LNCaP clone FGC (cell line): ENCODE measurements at regions not wholly inside any gene's neighbourhood (a gene's known extent, or its start where the extent isn't known, plus 50 kb on each side); places are given as distances from the start of the nearest gene placed in this dataset.

Source experiments
- DNase-seq: peaks from one replicate; pipeline ENCODE4 v3.0.0-alpha.2; 2011; ENCODE audit warnings: low read depth
- H3K4me3 ChIP-seq: 2 replicates; pipeline ENCODE4 v1.5.1; 2011; ENCODE audit warnings: mild to moderate bottlenecking, low read depth, low read length, control low read depth
- TF ChIP-seq, protein P1 (sequence below): IDR thresholded peaks from 2 replicates; pipeline ENCODE4 v1.5.1; 2012; ENCODE audit warnings: mild to moderate bottlenecking; ENCODE audit not compliant: control insufficient read depth, insufficient read depth; ENCODE audit errors: extremely low read depth

DNA sequence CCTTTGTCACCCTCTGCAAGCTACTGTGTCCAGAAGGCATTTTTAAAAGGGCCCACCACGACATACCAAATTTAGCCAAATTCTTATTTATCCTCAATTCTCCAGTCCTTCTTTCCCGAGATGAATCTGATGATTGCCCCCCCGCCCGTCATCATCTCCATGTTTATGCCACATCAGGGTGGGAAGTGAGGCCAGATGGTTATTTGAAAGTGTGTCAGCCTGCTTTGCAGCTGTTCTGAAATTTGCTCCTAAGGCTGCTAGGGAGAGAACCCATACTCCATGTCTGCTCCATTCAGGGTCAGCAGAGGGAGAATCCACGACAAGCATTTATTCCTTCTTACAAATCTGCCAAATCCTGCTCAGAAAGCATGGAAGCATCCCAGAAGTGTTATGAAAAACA lies 337.8 kb downstream of the ADAMTS20 start:
- DNase-seq: no peak
- TF ChIP-seq, protein P1, sequence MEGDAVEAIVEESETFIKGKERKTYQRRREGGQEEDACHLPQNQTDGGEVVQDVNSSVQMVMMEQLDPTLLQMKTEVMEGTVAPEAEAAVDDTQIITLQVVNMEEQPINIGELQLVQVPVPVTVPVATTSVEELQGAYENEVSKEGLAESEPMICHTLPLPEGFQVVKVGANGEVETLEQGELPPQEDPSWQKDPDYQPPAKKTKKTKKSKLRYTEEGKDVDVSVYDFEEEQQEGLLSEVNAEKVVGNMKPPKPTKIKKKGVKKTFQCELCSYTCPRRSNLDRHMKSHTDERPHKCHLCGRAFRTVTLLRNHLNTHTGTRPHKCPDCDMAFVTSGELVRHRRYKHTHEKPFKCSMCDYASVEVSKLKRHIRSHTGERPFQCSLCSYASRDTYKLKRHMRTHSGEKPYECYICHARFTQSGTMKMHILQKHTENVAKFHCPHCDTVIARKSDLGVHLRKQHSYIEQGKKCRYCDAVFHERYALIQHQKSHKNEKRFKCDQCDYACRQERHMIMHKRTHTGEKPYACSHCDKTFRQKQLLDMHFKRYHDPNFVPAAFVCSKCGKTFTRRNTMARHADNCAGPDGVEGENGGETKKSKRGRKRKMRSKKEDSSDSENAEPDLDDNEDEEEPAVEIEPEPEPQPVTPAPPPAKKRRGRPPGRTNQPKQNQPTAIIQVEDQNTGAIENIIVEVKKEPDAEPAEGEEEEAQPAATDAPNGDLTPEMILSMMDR: no peak
- H3K4me3 ChIP-seq: no peak overlapping the region

DNA sequence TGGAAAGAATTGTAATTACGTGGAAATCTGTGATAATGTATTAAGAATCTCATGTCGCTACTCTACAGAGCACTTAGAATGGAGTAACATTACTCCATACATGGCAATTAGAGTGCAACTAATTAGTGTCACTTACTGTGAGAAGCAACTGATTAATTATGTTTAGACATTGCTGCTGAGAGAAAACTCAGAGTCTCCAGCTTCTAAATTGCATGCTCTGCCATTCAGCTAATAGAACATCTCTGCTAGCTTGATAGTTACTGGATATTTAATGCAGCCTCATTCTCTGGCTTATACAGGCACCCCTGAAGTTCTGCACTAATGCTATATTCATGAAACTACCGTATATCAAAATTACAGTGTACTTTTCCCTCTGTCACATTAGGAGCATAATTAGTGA lies 338.4 kb downstream of the ADAMTS20 start:
- H3K4me3 ChIP-seq: no peak overlapping the region
- no peak for DNase-seq

DNA sequence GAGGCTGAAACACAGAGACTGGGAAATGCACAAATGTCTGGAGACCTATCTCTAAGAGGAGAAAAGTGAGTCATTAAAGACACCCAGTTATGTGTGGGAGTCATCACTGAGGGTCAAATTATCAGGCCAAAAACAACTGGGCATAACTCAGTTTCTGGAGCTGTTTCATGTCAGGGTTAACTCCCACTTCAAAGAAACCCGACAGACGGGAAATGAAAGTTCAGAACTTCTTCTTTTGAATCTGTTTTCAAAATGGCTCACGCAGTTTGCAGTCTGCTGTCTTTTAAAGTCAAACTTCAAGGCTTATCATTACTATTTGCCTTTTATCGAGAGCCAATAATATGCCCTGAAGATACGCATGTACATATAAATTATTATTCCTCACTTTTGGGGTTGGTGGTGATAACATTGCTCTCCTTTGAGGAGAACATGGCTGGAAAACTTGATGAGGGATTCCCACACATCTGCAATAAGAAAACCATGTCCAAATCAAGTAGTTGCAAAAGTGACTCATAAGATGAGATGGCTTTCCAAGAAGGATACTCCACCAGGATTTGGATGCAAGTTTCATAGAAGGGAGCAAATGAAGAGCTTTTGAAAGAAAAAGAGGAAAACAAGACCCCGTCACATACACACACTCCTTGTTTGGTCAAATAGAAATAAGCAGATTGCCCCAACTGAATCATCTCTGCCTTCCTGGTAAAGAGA lies 341.4 kb downstream of the ADAMTS20 start:
- no peak overlapping the region for H3K4me3 ChIP-seq
- TF ChIP-seq, protein P1: no peak
- no peak for DNase-seq

More for the DNA sequence above, 338.4 kb downstream of the ADAMTS20 start:
- TF ChIP-seq, protein P1: no peak

DNA sequence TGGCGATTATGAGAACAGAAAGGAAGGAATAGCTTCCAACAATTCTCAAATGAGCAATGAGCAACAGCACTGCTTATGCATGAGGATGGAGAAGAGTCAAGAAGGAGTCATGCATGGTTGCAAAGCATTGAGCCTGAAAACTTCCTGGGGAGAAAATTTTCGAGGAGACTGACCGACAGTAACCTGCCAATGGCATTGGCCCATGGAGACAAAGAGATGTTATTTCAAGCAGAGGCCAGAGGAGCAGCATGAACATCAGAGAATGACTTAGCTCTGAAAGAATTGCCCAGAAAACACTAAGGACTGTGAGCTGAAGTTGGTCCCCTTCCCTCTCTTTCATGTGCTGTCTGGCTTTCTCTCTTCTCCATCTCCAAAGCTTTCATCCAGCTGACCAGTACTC lies 343.4 kb downstream of the ADAMTS20 start:
- TF ChIP-seq, protein P1: no peak
- H3K4me3 ChIP-seq: no peak overlapping the region
- DNase-seq: no peak

DNA sequence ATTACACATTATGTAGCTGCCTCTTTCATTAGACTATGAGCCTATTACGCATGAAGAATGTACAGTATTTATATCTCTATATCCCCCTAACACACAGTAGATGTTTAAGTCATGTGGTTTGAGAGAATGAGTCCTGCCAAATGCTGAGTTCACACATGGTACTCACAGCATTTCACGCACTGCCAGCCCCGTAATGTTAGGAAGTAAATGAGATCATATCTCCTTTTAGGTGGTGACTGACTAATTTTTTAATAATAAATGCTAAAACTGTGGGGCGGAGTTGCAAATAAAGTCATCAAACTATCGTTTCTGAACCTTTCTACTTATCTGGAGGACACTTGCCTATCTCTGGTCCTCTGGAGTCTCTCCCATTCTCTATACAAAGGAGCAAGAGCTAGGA lies 343.8 kb downstream of the ADAMTS20 start:
- H3K4me3 ChIP-seq: no peak overlapping the region
- TF ChIP-seq, protein P1: no peak
- DNase-seq: no peak

DNA sequence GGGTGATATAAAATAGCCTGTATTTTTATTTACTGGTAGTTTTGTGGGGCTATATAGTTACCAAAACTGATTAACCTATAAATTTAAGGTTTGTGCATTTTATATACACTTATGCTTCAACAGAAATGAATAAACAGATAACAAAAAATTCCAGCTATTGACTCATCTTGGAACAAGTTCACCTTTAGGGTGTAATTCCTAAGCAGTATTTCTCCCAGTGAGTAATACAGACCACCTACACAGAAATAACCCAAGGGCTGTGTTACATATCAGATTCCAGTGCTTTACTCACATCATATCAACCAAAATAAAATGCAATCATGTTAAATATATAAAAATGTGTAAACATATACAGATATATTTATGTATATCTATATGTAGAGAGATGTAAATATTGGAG lies 345.6 kb downstream of the ADAMTS20 start:
- DNase-seq: no peak
- TF ChIP-seq, protein P1: no peak
- no peak overlapping the region for H3K4me3 ChIP-seq

DNA sequence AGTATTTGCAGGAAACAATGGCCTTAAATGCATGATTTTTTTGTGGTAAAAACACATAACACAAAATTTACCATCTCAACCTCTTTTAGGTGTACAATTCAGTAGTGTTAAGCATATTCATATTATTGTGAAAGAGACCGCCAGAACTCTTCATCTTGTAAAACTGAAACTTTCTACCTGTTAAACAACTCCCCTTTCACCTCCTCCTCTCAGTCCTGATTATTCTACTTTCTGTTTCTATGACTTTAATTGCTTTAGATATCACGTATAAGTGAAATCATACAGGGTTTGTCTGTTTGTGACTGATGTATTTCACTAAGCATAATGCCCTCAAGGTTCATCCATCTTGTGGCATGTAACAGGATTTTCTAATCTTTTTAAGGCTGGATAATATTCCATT lies 353.4 kb downstream of the ADAMTS20 start:
- TF ChIP-seq, protein P1: no peak
- no peak for DNase-seq
- H3K4me3 ChIP-seq: no peak overlapping the region
